Esophagus muscularis mucosa (tissue), 3 donors: ENCODE measurements at regions not wholly inside any gene's neighbourhood (a gene's known extent, or its start where the extent isn't known, plus 50 kb on each side); places are given as distances from the start of the nearest gene placed in this dataset.

ENCODE experiments used
- CTCF ChIP-seq, 3 experiments: fragments of 200-600 bp in 2 of 3; fragments of 450-650 bp in 1 of 3; sonication (generic) in 2 of 3; IDR thresholded peaks; one replicate each; pipeline ENCODE4 v1.5.1; 2017 to 2019; ENCODE audit warnings: antibody characterized with exemption in 3 of 3, mild to moderate bottlenecking in 2 of 3, moderate library complexity in 1 of 3
- POLR2A ChIP-seq: fragments of 450-650 bp; IDR thresholded peaks from one replicate; pipeline ENCODE4 v1.6.1; 2017; ENCODE audit warnings: antibody characterized with exemption, moderate library complexity, mild to moderate bottlenecking, low read depth

- TF ChIP-seq CTCF (IDR thresholded peaks at IDR 0.05) (no peak), POLR2A (no peak)
These were observed 88.3 kb upstream of the BMP2K start for GRCh38 chr4:78687818-78688217.
